ENCODE measurements at regions not wholly inside any gene's neighbourhood (a gene's known extent, or its start where the extent isn't known, plus 50 kb on each side); places are given as distances from the start of the nearest gene placed in this dataset.
A peak's percentile ranks its signal among the peaks of the same experiment; 100 is the strongest.

DNA sequence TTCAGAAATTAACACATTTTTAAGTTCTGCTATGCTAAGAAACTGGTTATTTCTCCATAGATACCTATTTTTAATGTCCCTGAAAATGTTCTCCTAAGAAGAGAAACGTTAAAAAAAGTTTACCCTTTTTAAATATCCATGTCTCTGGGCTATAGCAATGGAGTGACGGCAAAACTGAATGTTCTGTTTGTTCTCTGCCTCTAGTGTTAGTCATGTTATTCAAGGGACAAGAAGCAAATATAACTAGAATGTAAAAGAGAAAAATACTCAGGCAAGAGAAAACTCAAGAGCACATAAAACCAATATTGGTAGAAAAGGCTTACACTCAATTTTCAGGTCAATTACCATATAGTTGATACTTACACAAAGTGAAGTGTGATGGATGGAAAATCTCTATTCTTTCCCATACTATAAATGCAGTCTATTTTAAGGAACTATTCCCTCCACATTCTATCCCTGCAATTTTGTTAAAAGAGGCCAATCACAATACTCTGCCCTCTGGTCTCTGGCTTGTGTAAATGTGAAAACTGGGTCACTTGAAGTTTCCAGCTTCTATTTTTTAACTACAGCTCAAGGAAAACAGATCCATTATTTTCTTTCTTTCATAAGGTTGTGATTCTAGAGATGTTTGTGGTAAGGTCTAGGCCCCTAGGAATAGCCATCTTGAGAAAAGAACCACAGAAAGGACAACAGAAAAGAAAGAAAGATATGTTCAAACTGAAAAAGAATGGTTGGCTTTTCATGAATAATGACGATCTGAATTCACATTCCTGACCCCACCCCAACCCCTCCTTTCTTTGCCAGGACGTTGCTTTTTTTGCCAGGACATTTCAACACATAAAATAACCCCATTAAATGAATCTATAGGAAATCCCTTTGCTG, 200.3 kb upstream of the FAM83B start:
- DNase-seq: no peak

DNA sequence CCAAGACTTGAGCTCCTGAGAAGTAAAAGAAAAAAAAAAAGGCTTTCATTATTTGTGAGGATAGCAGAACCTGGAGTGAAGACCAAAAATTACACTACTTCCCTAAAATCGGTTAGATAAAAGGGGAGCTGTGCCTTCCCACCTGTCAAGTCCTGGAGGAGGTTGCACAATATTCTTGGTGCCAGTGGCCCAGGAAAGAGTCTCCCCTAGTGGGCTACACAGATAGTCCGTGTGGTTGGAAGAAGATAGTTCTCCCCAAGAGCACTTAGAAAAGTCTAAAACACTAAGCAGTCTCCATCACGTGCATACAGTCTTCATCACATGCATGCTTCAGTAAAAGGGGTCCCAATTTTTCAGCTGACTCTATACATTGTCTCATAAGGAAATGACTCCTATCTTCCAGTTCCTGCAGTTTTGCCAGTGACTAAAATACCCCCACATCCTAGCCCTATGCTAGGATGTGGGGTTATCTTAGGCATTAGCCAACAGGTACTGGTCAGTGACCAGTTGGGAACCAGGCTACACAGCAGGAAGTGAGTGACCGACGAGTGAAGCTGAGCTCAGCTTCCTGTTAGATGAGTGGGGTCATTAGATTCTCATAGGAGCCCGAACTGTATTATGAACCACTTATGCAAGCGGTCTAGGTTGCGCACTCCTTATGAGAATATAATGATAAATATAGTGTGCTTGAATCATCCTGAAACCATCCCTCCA, 199.5 kb upstream of the FAM83B start:
- DNase-seq: no peak

GRCh38 chr6:54654381-54654780, 192.2 kb upstream of the FAM83B start:
- DNase-seq: no peak

- no peak for DNase-seq
Measured at GRCh38 chr6:54655162-54655561, 191.4 kb upstream of the FAM83B start.

- no peak for DNase-seq
Measured at GRCh38 chr6:54665278-54665677, 181.3 kb upstream of the FAM83B start.

DNA sequence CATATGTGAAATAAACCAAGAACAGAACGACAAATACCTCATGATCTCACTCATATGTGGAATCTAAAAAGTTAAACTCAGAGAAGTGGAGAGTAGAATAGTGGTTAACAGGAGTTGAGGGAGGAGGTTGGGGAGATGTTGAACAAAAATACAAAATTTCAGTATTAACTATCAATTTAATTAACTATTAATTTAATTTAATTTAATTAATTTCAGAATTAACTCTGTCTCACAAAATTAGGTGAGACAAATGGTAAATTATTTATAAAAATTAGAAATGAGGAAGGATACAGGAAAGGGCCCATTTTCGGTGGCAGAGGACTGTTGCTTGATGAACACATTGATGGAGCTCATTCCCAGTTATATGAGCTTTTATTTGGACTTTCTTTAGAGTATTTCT, 166.0 kb upstream of the FAM83B start:
- DNase-seq: no peak

DNA sequence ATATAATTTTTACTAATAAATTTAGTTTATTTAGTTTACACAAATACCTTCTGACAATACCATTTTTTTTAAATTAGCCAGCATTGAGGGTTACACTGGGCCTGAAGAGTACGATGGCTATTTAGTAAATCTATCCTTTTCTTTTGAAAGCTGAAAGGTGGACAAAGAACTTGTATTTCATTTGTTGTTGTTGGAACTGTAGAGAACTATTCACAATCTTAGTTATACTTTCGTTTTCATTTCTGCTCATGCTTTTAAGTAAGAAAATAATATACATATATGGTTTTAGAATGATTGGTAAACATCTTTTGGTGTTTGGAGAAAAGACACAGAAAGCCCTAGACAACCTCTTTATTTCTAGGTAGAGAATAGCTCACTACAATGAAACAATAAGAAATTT, 165.3 kb upstream of the FAM83B start:
- no peak for DNase-seq

- no peak for DNase-seq
Measured at GRCh38 chr6:54681987-54682386, 164.6 kb upstream of the FAM83B start.

DNA sequence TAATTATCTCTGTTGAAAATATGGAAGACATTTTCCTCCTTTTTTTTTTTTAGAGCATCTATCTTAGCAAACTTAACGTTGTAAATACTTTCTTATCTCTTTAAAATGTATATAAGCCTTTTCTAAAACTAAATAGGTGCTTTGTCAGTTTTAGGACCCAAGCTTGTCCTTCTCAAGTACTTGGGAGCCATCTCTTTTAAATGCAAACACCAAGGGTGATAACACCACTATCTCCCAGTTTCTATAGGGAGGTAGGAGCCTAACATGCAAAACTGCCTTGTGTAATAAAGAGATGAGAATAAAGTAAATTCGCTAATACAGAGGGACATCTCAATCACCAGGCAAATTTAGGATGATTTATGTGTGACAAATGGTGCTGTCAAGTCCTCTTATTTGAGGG, 157.0 kb upstream of the FAM83B start:
- DNase-seq: no peak

GRCh38 chr6:54690596-54690995, 156.0 kb upstream of the FAM83B start:
- DNase-seq: no peak

DNA sequence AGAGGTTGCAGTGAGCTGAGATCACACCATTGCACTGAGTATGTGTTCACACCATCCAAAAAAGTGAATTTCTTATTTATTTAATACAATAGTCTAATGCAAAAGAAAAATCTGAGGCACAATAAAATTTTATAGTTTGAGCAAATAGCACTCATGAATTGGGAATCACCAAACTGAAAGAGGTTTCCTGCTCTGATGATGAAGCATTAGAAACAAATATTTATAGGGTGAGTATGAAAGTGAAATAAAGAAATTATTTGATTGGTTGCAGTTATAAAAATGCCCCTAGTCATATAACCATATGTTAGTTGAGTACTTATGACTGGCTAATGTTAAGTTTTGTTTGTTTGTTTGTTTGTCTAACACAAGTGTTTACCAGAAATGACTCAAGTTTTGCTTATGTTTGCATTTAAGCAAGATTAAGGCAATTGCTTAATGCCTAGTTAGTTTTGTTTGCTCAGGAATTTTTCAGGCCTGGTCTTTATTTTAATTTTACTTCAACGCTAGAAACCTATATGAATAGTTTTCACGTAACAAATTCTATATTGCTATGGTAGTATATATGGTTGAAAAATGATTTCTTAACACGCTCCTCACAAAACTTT, 151.5 kb upstream of the FAM83B start:
- no peak for DNase-seq

GRCh38 chr6:54695815-54696214, 150.8 kb upstream of the FAM83B start:
- DNase-seq: no peak

- no peak for DNase-seq
Measured at GRCh38 chr6:54697424-54697823, 149.1 kb upstream of the FAM83B start.

DNA sequence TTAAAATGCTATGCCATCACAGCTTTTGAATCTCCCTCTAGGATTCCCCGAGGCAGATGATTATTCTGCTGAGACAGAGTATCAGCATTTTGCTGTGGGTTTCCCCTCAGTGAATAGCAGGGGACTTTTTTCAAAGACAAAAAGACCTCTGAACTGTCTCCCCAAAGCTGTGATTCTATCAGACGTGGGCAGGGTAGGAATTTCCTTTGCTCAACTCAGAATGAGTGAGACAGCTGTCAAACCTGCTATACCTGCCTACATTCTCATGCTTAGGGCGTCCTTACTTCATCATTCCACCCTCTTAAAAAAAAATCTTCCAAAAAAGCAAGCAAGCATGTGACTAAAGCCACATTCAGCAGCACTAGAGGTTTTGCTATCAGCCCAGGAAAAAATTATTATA, 147.6 kb upstream of the FAM83B start:
- no peak for DNase-seq

DNA sequence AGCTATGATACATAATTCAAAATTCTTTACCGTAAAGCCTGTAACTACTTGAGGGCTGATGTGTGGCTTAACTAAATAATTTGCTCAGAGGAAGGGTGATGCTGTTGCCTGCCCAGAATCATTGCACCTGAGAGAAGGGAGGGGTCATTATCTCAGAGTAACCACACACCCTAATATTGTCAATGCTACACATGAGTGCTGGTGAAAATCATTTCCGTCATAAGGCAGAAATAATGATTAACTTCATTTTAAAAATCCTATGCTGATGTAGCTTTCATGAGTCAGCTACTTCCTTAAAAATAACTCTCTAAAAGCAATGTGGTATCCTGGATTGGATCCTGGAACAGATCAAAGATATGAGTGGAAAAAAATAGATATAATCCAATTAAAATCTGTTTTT, 146.4 kb upstream of the FAM83B start:
- no peak for DNase-seq

DNA sequence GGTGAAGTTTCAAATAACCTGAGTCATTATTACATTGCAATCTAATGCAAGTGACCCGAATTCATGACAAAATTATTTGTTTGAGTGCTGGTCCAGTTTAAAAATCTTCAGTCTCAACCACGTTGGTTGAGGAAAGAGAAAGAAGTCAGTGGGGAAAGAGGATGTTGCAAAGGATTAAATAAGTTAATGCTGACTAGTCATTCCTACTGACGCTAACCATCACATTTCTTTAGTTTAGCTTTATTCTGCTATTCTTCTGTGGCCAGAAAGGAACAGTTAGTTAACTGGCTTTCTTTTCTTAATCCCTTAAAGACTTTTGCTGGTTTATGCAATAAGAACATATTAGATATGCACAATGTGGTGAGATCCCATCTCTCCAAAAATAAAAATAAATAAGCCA, 143.8 kb upstream of the FAM83B start:
- no peak for DNase-seq

DNA sequence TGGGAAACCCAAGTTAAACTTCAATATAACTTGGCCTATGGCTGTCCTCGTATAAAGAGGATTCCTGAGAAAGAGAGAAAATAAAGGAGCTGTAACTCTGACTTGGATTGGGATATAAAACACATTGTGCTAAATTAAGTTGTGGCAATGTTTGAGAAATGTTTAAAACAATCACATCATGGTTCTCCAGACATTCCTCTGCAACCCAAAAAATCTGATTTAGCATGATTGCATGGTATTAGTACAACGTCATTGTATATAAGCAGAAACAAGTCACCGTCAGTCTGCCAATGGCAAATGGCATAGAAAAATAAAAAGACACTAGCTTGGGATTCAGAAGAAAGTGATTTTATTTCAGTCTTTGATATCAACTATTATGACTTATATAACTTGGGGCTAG, 140.2 kb upstream of the FAM83B start:
- DNase-seq: no peak

DNA sequence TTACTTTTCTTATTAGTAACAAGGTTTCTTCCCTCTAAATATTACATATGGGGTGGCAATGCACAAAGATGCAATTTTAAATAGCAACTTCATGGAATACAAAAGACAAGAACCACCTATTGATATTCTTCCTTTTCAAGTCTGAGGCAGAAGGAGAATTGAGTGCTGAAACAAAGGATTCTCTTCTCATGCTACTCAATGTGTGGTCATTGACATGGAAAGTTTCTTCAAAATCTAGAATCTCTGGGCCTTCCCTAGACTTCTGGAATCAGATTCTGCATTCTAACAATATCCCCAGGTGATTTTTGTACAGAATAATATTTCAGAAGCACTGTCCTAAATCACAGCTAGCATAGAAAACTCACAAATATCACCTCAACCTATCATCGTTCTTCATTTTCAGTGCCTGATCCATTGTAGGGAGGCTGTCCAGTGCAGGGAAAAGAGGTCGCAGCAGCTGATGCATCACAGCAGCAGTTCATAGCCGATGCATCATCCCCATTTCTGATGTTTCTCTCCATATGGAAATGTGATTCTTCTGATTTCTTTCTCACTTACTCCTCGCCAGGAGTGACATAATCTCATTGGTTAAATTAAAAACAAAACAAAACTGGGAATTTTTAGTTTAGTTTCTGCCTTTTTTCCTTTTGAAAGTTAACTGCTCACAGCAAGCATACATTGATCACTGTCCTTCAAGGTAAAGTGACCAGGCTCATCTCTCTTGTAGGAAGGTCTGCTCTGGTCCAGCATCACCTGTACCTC, 139.5 kb upstream of the FAM83B start:
- DNase-seq: no peak

- DNase-seq: no peak
Measured at GRCh38 chr6:54710456-54710855, 136.1 kb upstream of the FAM83B start.

GRCh38 chr6:54716010-54716409, 130.6 kb upstream of the FAM83B start:
- DNase-seq: no peak

GRCh38 chr6:54716877-54717276, 129.7 kb upstream of the FAM83B start:
- no peak for DNase-seq

DNA sequence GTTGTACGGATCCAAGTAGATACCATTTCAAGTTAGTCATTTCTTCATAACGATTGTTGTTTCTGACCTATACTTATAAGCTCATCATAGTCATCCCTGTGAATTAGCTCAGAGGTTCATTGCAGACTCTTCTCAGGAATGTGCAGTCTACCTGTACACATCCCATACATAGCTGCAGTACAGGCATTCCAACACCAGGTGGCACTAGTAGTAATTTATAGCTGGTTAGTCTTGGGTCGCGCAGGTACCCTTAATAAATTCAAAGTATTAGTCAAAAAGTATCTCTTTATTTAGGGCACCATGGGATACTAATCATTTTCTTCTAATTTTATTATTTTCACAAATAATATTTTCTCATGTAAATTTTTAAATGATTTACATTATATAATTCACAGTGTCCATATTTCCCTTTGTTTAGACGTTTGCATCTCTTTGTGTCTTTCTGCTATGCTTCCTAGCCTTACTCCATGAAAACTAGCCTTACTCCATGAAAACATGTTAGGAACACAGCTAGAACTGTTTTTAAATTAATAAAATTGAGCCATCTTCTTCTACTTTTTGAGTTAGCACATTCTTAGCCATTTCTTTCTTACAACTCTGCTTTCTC, 128.6 kb upstream of the FAM83B start:
- DNase-seq: peak in 2 of 5 donors; percentile 18 to 30

Data from T-helper 1 cell (primary cell).